ENCODE measurements at regions not wholly inside any gene's neighbourhood (a gene's known extent, or its start where the extent isn't known, plus 50 kb on each side); places are given as distances from the start of the nearest gene placed in this dataset.

- TF ChIP-seq CTCF (IDR thresholded peaks at IDR 0.05) (no peak), POLR2A (IDR thresholded peaks at IDR 0.05) (no peak), POLR2AphosphoS5 (IDR thresholded peaks at IDR 0.05) (no peak), EP300 (IDR thresholded peaks at IDR 0.05) (no peak)
Measured at GRCh38 chr11:70019576-70020011, 58.5 kb upstream of the ANO1 start.

All from sigmoid colon (tissue), 4 donors.